H1 (cell line): ENCODE measurements at regions not wholly inside any gene's neighbourhood (a gene's known extent, or its start where the extent isn't known, plus 50 kb on each side); places are given as distances from the start of the nearest gene placed in this dataset.

ENCODE experiments used
- CTCF ChIA-PET: fragments of 300-600 bp; sonication (Branson Sonifier 250); formaldehyde crosslinking; loops from one replicate; lab custom pipeline; 2021; ENCODE audit not compliant: partially characterized antibody; lab: Charles Lee
- POLR2A ChIA-PET: fragments of 300-600 bp; sonication (Branson Sonifier 250); formaldehyde crosslinking; loops from one replicate; lab custom pipeline; 2021; ENCODE audit warnings: inconsistent platforms; ENCODE audit not compliant: partially characterized antibody; lab: Charles Lee
- DNase-seq, 2 experiments: peaks; one replicate each; pipeline versions ENCODE4 v3.0.0 to v3.0.0-alpha.2; 2010 to 2022; ENCODE audit warnings: low spot score in 2 of 2, low read depth in 1 of 2, mixed read lengths in 1 of 2
- FAIRE-seq: peaks from 2 replicates; lab custom pipeline; 2011; peaks lifted over from hg19 to GRCh38; lab: Jason Lieb, UNC
- H2AFZ ChIP-seq: 2 replicates; pipeline ENCODE4 v1.8.1; 2012; ENCODE audit warnings: low read length, inconsistent platforms
- H2AK5ac ChIP-seq: 2 replicates; pipeline ENCODE4 v1.6.1; 2013; ENCODE audit warnings: low read depth, low read length
- H2BK120ac ChIP-seq: replicated peaks from 2 replicates; pipeline ENCODE3; 2013; ENCODE audit warnings: low read depth, low read length, inconsistent platforms
- H2BK12ac ChIP-seq: 2 replicates; pipeline ENCODE4 v1.6.1; 2013; ENCODE audit warnings: low read depth, low read length
- H2BK15ac ChIP-seq: 2 replicates; pipeline ENCODE4 v1.6.1; 2013; ENCODE audit warnings: low read length
- H2BK20ac ChIP-seq: 2 replicates; pipeline ENCODE4 v1.6.1; 2013; ENCODE audit warnings: low read length
- H2BK5ac ChIP-seq: 2 replicates; pipeline ENCODE4 v1.6.1; 2013; ENCODE audit warnings: low read depth, low read length
- H3K14ac ChIP-seq: 2 replicates; pipeline ENCODE4 v1.6.1; 2013; ENCODE audit warnings: inconsistent platforms; ENCODE audit not compliant: insufficient read length
- H3K18ac ChIP-seq: 2 replicates; pipeline ENCODE4 v1.6.1; 2013; ENCODE audit warnings: low read length; ENCODE audit errors: extremely low read depth
- H3K23ac ChIP-seq: 2 replicates; pipeline ENCODE4 v1.6.1; 2013; ENCODE audit warnings: inconsistent platforms; ENCODE audit not compliant: insufficient read length
- H3K23me2 ChIP-seq: 2 replicates; pipeline ENCODE4 v1.6.1; 2013; ENCODE audit warnings: low read depth, low read length
- H3K27ac ChIP-seq: 2 replicates; pipeline ENCODE4 v1.6.1; 2011; ENCODE audit warnings: low read depth, low read length, inconsistent platforms
- H3K27me3 ChIP-seq, 4 experiments: replicated peaks in 1 of 4; 1 replicate in 1 of 4; 2 replicates in 3 of 4; pipeline versions ENCODE4 v1.6.1 to v1.8.1; 2011 to 2013; ENCODE audit warnings: low read length in 3 of 4, mild to moderate bottlenecking in 3 of 4, inconsistent platforms in 2 of 4, mixed read lengths in 2 of 4, moderate library complexity in 1 of 4; ENCODE audit not compliant: control insufficient read depth in 3 of 4, insufficient read depth in 3 of 4; ENCODE audit errors: extremely low read depth in 1 of 4
- H3K36me3 ChIP-seq, 4 experiments: 2 replicates each; pipeline versions ENCODE4 v1.6.1 to v1.8.1; 2011 to 2013; ENCODE audit warnings: mild to moderate bottlenecking in 4 of 4, low read length in 3 of 4, moderate library complexity in 2 of 4, control low read depth in 1 of 4, inconsistent platforms in 1 of 4; ENCODE audit not compliant: insufficient read depth in 4 of 4, control insufficient read depth in 2 of 4
- H3K4ac ChIP-seq: replicated peaks from 2 replicates; pipeline ENCODE3; 2013; ENCODE audit warnings: low read length, low read depth, mixed read lengths, inconsistent platforms; ENCODE audit not compliant: insufficient read length
- H3K4me1 ChIP-seq, 4 experiments: replicated peaks in 1 of 4; 1 replicate in 1 of 4; 2 replicates in 3 of 4; pipeline versions ENCODE4 v1.6.1 to v1.8.1; 2011 to 2013; ENCODE audit warnings: low read length in 3 of 4, inconsistent platforms in 2 of 4, mixed read lengths in 1 of 4; ENCODE audit not compliant: insufficient read depth in 4 of 4, control insufficient read depth in 3 of 4
- H3K4me2 ChIP-seq, 2 experiments: 2 replicates each; pipeline versions ENCODE4 v1.6.1 to v1.8.1; 2011 to 2013; ENCODE audit warnings: low read depth in 2 of 2, low read length in 2 of 2, control low read depth in 1 of 2, inconsistent platforms in 1 of 2, mild to moderate bottlenecking in 1 of 2; ENCODE audit not compliant: insufficient read depth in 1 of 2
- H3K4me3 ChIP-seq, 4 experiments: fragments of 200-600, 300-600 bp in 1 of 4; sonication (generic), shearing (Covaris generic), sonication (Bioruptor Twin) in 1 of 4; 2 replicates each; pipeline versions ENCODE4 v1.5.1 to v1.8.1; 2011 to 2016; ENCODE audit warnings: low read length in 4 of 4, low read depth in 3 of 4, control low read depth in 2 of 4, inconsistent platforms in 2 of 4, mild to moderate bottlenecking in 2 of 4, mixed read lengths in 1 of 4, moderate library complexity in 1 of 4; ENCODE audit not compliant: insufficient read depth in 2 of 4; ENCODE audit errors: extremely low read depth in 1 of 4
- H3K56ac ChIP-seq: replicated peaks from 2 replicates; pipeline ENCODE3; 2013; ENCODE audit warnings: low read depth, mild to moderate bottlenecking, mixed read lengths, low read length, inconsistent platforms; ENCODE audit not compliant: insufficient read length
- H3K79me1 ChIP-seq: 2 replicates; pipeline ENCODE4 v1.6.1; 2013; ENCODE audit warnings: low read depth, low read length, control low read depth
- H3K79me2 ChIP-seq, 2 experiments: 2 replicates each; pipeline versions ENCODE4 v1.6.1 to v1.8.1; 2012 to 2013; ENCODE audit warnings: low read length in 2 of 2, mild to moderate bottlenecking in 2 of 2, inconsistent platforms in 1 of 2; ENCODE audit not compliant: insufficient read depth in 2 of 2, control insufficient read depth in 1 of 2
- H3K9ac ChIP-seq, 4 experiments: replicated peaks in 1 of 4; 1 replicate in 1 of 4; 2 replicates in 3 of 4; pipeline versions ENCODE4 v1.6.1 to v1.8.1; 2011 to 2013; ENCODE audit warnings: low read depth in 3 of 4, low read length in 3 of 4, control low read depth in 2 of 4, mild to moderate bottlenecking in 2 of 4, moderate library complexity in 2 of 4, inconsistent platforms in 1 of 4; ENCODE audit errors: extremely low read depth in 1 of 4
- H3K9me3 ChIP-seq, 2 experiments: 2 replicates each; pipeline versions ENCODE4 v1.6.1 to v1.8.1; 2012 to 2013; ENCODE audit warnings: mild to moderate bottlenecking in 2 of 2, moderate library complexity in 2 of 2, control low read depth in 1 of 2, inconsistent platforms in 1 of 2, low read depth in 1 of 2, low read length in 1 of 2, mixed read lengths in 1 of 2; ENCODE audit not compliant: insufficient read depth in 2 of 2
- H4K20me1 ChIP-seq, 2 experiments: replicated peaks in 1 of 2; 2 replicates each; pipeline versions ENCODE3 to v1.8.1; 2011 to 2013; ENCODE audit warnings: inconsistent platforms in 2 of 2, low read length in 2 of 2, mild to moderate bottlenecking in 1 of 2; ENCODE audit not compliant: insufficient read depth in 2 of 2, control insufficient read depth in 1 of 2
- H4K5ac ChIP-seq: 2 replicates; pipeline ENCODE4 v1.6.1; 2013; ENCODE audit warnings: low read length, low read depth, mixed read lengths, inconsistent platforms; ENCODE audit not compliant: insufficient read length
- H4K8ac ChIP-seq: 2 replicates; pipeline ENCODE4 v1.8.0; 2013; ENCODE audit warnings: mild to moderate bottlenecking, moderate library complexity, low read length, inconsistent platforms; ENCODE audit not compliant: insufficient read depth; ENCODE audit errors: extremely low read depth
- H4K91ac ChIP-seq: replicated peaks from 2 replicates; pipeline ENCODE3; 2013; ENCODE audit warnings: low read length, mixed read lengths, inconsistent platforms; ENCODE audit not compliant: insufficient read length
- SIX5 ChIP-seq: IDR thresholded peaks from 2 replicates; pipeline ENCODE4 v1.6.1; 2011; ENCODE audit warnings: mild to moderate bottlenecking, low read depth, low read length
- WGBS, 2 experiments: shearing (Covaris generic) in 1 of 2; methylation state at CpG; one replicate each; pipeline versions ENCODE4 v1.1.6 to v1.1.7; 2013 to 2015; ENCODE audit warnings: low lambda C conversion rate in 2 of 2, mixed read lengths in 2 of 2, inconsistent platforms in 1 of 2, low coverage in 1 of 2, missing lambda C conversion rate in 1 of 2; ENCODE audit not compliant: insufficient replicate concordance in 2 of 2, insufficient coverage in 1 of 2, insufficient read length in 1 of 2; ENCODE audit errors: extremely low coverage in 1 of 2, missing lambda C conversion rate in 1 of 2; 5-methylcytosine and 5-hydroxymethylcytosine counted together

DNA sequence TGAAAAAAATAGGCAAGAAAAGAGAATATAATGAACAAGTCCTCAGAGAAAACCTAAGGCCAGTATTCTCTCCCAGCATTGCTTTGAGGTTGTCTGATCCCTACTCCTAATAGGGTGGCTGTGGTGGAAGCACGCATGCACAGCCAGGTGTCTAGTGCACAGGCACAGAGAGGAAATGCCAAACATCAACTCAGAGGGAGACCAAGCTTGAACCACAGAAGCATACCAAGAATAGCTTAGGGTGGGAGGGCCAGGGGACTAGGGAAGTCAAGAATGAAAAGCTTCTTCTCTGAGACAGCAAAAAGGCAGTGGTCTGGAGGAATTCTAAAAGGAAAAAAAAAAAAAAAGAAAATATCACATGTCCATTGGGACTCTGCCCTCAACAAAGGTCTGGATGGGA is 244.1 kb upstream of the API5 start:
- no peaks in the 10 kb centered on the region for H3K27me3 ChIP-seq
- no peaks in the 10 kb centered on the region for H4K20me1 ChIP-seq
- no peaks in the 10 kb centered on the region for H3K36me3 ChIP-seq
- no peak overlapping the region for H4K8ac ChIP-seq
- POLR2A ChIA-PET = no interaction called here
- no peak overlapping the region for H2BK15ac ChIP-seq
- H3K23me2 ChIP-seq = no peaks in the 10 kb centered on the region
- CTCF ChIA-PET = no interaction called here
- peaks cover 3 to 15% of the 10 kb centered on the region in 2 experiments; a peak in 3 of 4 replicates for H3K9me3 ChIP-seq
- 83% methylated on average over 1 of the region's 1 CpG; no CpG with 5 or more reads in 1 of the 2 experiments for WGBS, 2 experiments
- no peak overlapping the region for H3K4me2 ChIP-seq
- H3K56ac ChIP-seq = no peak overlapping the region
- no peak overlapping the region for H3K4me3 ChIP-seq
- H3K79me1 ChIP-seq = no peaks in the 10 kb centered on the region
- H3K23ac ChIP-seq = no peak overlapping the region
- no peak overlapping the region for H4K91ac ChIP-seq
- FAIRE-seq (no peak), DNase-seq (no peak)
- H3K4ac ChIP-seq = no peak overlapping the region
- no peak overlapping the region for H4K5ac ChIP-seq
- peaks cover 0 to 5% (median 1%) of the 10 kb centered on the region in 4 experiments; a peak in 1 of 7 replicates for H3K4me1 ChIP-seq
- TF ChIP-seq SIX5 = no peak
- no peak overlapping the region for H2BK20ac ChIP-seq
- H2AFZ ChIP-seq = no peak overlapping the region
- H2AK5ac ChIP-seq = no peak overlapping the region
- no peak overlapping the region for H3K27ac ChIP-seq
- no peak overlapping the region for H2BK120ac ChIP-seq
- H3K79me2 ChIP-seq = no peaks in the 10 kb centered on the region
- H3K14ac ChIP-seq = no peak overlapping the region
- H2BK12ac ChIP-seq = no peak overlapping the region
- H3K18ac ChIP-seq = no peak overlapping the region
- no peak overlapping the region for H2BK5ac ChIP-seq
- H3K9ac ChIP-seq = no peak overlapping the region
